ENCODE measurements at regions not wholly inside any gene's neighbourhood (a gene's known extent, or its start where the extent isn't known, plus 50 kb on each side); places are given as distances from the start of the nearest gene placed in this dataset.

GRCh38 chr12:61098031-61098580, 1162.1 kb upstream of the USP15 start:
- no peak for ATAC-seq
- CTCF ChIA-PET, result no interaction called here
- no peak overlapping the region for H3K4me3 ChIP-seq (replicated peaks in 1 of 2; ENCODE audit: low read depth in 1 of 2, low read length in 2 of 2)
- no peaks in the 10 kb centered on the region for H4K20me1 ChIP-seq (ENCODE audit: insufficient read depth)
- RAD21 ChIA-PET (ENCODE audit: low non-redundant PET in 1 of 2, low total read pairs in 2 of 2, uncharacterized antibody in 2 of 2, unreplicated experiment in 2 of 2), result no interaction called here
- H2AFZ ChIP-seq (ENCODE audit: low read depth, low read length, poor library complexity, severe bottlenecking), result no peak overlapping the region
- POLR2A ChIA-PET, result no interaction called here
- TF ChIP-seq ATF3 (IDR thresholded peaks at IDR 0.05) (no peak), RAD21 (IDR thresholded peaks at IDR 0.05; ENCODE audit: low read depth) (no peak)
- H3K9me3 ChIP-seq (ENCODE audit: control insufficient read depth in 1 of 2, insufficient read depth in 1 of 2, low read depth in 1 of 2, low read length in 2 of 2), result no peaks in the 10 kb centered on the region
- no peak overlapping the region for H3K9ac ChIP-seq (ENCODE audit: low read length)
- no peak overlapping the region for H3K4me2 ChIP-seq (ENCODE audit: low read length)
- no peak for DNase-seq (ENCODE audit: low read depth, low spot score)
- H3K4me1 ChIP-seq (ENCODE audit: control insufficient read depth in 1 of 2, insufficient read depth in 2 of 2, low read length in 2 of 2), result no peaks in the 10 kb centered on the region
- no peaks in the 10 kb centered on the region for H3K36me3 ChIP-seq (ENCODE audit: control insufficient read depth in 1 of 2, insufficient read depth in 2 of 2, low read length in 2 of 2)
- no peaks in the 10 kb centered on the region for H3K9me2 ChIP-seq (ENCODE audit: insufficient read depth)
- BruUV-seq (replicated peaks), result no TSS peak
- H3K79me2 ChIP-seq (ENCODE audit: insufficient read depth, low read length), result no peaks in the 10 kb centered on the region
- H3K27me3 ChIP-seq (ENCODE audit: insufficient read depth, low read length), result no peaks in the 10 kb centered on the region
- H3K27ac ChIP-seq (ENCODE audit: low read depth, low read length), result no peak overlapping the region
- intact Hi-C loops (cut with micrococcal nuclease), result no loop called here

GRCh38 chr12:61107118-61107517, 1153.1 kb upstream of the USP15 start:
- Histone ChIP-seq H3K36me3 (ENCODE audit: control insufficient read depth in 1 of 2, insufficient read depth in 2 of 2, low read length in 2 of 2) (no peaks in the 10 kb centered on the region), H3K4me2 (ENCODE audit: low read length) (no peak overlapping the region), H2AFZ (ENCODE audit: low read depth, low read length, poor library complexity, severe bottlenecking) (no peak overlapping the region), H3K9me3 (ENCODE audit: control insufficient read depth in 1 of 2, insufficient read depth in 1 of 2, low read depth in 1 of 2, low read length in 2 of 2) (no peaks in the 10 kb centered on the region), H3K27ac (ENCODE audit: low read depth, low read length) (no peak overlapping the region), H3K4me3 (replicated peaks in 1 of 2; ENCODE audit: low read depth in 1 of 2, low read length in 2 of 2) (no peak overlapping the region), H3K27me3 (ENCODE audit: insufficient read depth, low read length) (no peaks in the 10 kb centered on the region), H3K9ac (ENCODE audit: low read length) (no peak overlapping the region), H3K79me2 (ENCODE audit: insufficient read depth, low read length) (no peaks in the 10 kb centered on the region), H4K20me1 (ENCODE audit: insufficient read depth) (no peaks in the 10 kb centered on the region), H3K9me2 (ENCODE audit: insufficient read depth) (no peaks in the 10 kb centered on the region), H3K4me1 (ENCODE audit: control insufficient read depth in 1 of 2, insufficient read depth in 2 of 2, low read length in 2 of 2) (no peaks in the 10 kb centered on the region)
- no peak for TF ChIP-seq TCF7L2 (IDR thresholded peaks at IDR 0.05; ENCODE audit: borderline replicate concordance, extremely low read depth, insufficient read depth, insufficient read length)
- TF ChIP-seq EZH2phosphoT487 (IDR thresholded peaks at IDR 0.05; ENCODE audit: borderline replicate concordance), result no peak
- TF ChIP-seq POLR2A (IDR thresholded peaks at IDR 0.05; ENCODE audit: borderline replicate concordance, extremely low read depth, insufficient read depth, insufficient read length), result no peak
- no peak for TF ChIP-seq ATF3 (IDR thresholded peaks at IDR 0.05)
- no peak for TF ChIP-seq MAX (IDR thresholded peaks at IDR 0.05)
- no peak for TF ChIP-seq SIN3A (IDR thresholded peaks at IDR 0.05; ENCODE audit: low read depth)
- no peak for TF ChIP-seq SP1 (IDR thresholded peaks at IDR 0.05; ENCODE audit: low read depth)
- TF ChIP-seq CEBPB (IDR thresholded peaks at IDR 0.05; ENCODE audit: low read depth), result no peak
- no peak for TF ChIP-seq EGR1 (IDR thresholded peaks at IDR 0.05; ENCODE audit: low read depth)
- TF ChIP-seq ZBTB33 (IDR thresholded peaks at IDR 0.05; ENCODE audit: extremely low read depth, insufficient replicate concordance, low read length), result no peak
- TF ChIP-seq ZNF274 (IDR thresholded peaks at IDR 0.05; ENCODE audit: low read depth, low read length), result no peak
- no peak for TF ChIP-seq SRF (IDR thresholded peaks at IDR 0.05; ENCODE audit: low read depth)
- no peak for TF ChIP-seq ELF1 (IDR thresholded peaks at IDR 0.05; ENCODE audit: borderline replicate concordance, low read depth)
- no peak for TF ChIP-seq CBX3 (IDR thresholded peaks at IDR 0.05; ENCODE audit: low read depth)
- no peak for TF ChIP-seq FOSL1 (IDR thresholded peaks at IDR 0.05; ENCODE audit: low read depth)
- DNase-seq (ENCODE audit: low read depth, low spot score) (no peak), ATAC-seq (no peak)
- ChIA-PET CTCF (no interaction called here), RAD21 (ENCODE audit: low non-redundant PET in 1 of 2, low total read pairs in 2 of 2, uncharacterized antibody in 2 of 2, unreplicated experiment in 2 of 2) (no interaction called here), POLR2A (no interaction called here)
- intact Hi-C loops (cut with micrococcal nuclease), result no loop called here
- BruUV-seq (replicated peaks), result no TSS peak
